Esophagus (tissue), 2 donors: ENCODE measurements at regions not wholly inside any gene's neighbourhood (a gene's known extent, or its start where the extent isn't known, plus 50 kb on each side); places are given as distances from the start of the nearest gene placed in this dataset.
"Not testable (repeated sequence)": the region's sequence is repeated elsewhere in the genome, so short reads cannot be mapped to it uniquely, and the experiment has no call there.

ENCODE experiments used
- H3K27ac ChIP-seq, 2 donors: one replicate each; pipeline ENCODE4 v1.5.1; 2013; ENCODE audit warnings: low read depth in 2 of 2, mild to moderate bottlenecking in 2 of 2, inconsistent platforms in 1 of 2, low read length in 1 of 2, moderate library complexity in 1 of 2
- H3K27me3 ChIP-seq, 2 donors: one replicate each; pipeline ENCODE4 v1.6.1; 2013; ENCODE audit warnings: low read length in 2 of 2, control low read depth in 1 of 2, mild to moderate bottlenecking in 1 of 2; ENCODE audit not compliant: insufficient read depth in 2 of 2, control insufficient read depth in 1 of 2
- H3K36me3 ChIP-seq, 2 donors: one replicate each; pipeline ENCODE4 v1.6.1; 2013; ENCODE audit warnings: low read length in 1 of 2; ENCODE audit not compliant: control insufficient read depth in 2 of 2, insufficient read depth in 2 of 2
- H3K4me1 ChIP-seq, 2 donors: one replicate each; pipeline ENCODE4 v1.6.1; 2013; ENCODE audit warnings: low read length in 1 of 2; ENCODE audit not compliant: control insufficient read depth in 2 of 2, insufficient read depth in 2 of 2
- H3K4me3 ChIP-seq, 2 donors: one replicate each; pipeline ENCODE4 v1.5.1; 2013; ENCODE audit warnings: low read length in 2 of 2, mild to moderate bottlenecking in 2 of 2, low read depth in 1 of 2, moderate library complexity in 1 of 2
- H3K9me3 ChIP-seq, 2 donors: one replicate each; pipeline ENCODE4 v1.6.1; 2013; ENCODE audit warnings: mild to moderate bottlenecking in 2 of 2, low read depth in 1 of 2, low read length in 1 of 2, moderate library complexity in 1 of 2; ENCODE audit not compliant: control insufficient read depth in 2 of 2, insufficient read depth in 1 of 2
- WGBS, 2 donors: extraction: QIAGEN DNeasy Blood & Tissue Kit; methylation state at CpG; one replicate each; pipeline ENCODE4 v1.1.7; 2013; 5-methylcytosine and 5-hydroxymethylcytosine counted together
- donor health status: healthy with polysubstance abuse.
- donor health status: Bipolar disorder and iron deficiency.

DNA sequence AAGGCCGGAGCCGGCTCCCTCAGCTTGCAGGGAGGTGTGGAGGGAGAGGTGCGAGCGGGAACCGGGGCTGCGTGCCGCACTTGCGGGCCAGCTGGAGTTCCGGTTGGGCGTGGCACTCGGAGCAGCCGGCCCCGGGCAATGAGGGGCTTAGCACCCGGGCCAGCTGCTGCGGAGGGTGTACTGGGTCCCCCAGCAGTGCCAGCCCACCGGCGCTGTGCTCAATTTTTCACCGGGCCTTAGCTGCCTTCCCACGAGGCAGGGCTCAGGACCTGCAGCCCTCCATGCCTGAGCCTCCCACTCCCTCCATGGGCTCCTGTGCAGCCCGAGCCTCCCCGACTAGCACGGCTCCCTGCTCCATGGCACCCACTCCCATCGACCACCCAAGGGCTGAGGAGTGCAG is 62.2 kb upstream of the ANKRD55 start:
- H3K9me3 ChIP-seq, H3K4me3 ChIP-seq, H3K4me1 ChIP-seq, H3K27me3 ChIP-seq, H3K36me3 ChIP-seq, H3K27ac ChIP-seq: not testable (repeated sequence)
- WGBS, 2 donors: 91 to 96% methylated on average over 21 to 23 of the region's 23 CpGs

DNA sequence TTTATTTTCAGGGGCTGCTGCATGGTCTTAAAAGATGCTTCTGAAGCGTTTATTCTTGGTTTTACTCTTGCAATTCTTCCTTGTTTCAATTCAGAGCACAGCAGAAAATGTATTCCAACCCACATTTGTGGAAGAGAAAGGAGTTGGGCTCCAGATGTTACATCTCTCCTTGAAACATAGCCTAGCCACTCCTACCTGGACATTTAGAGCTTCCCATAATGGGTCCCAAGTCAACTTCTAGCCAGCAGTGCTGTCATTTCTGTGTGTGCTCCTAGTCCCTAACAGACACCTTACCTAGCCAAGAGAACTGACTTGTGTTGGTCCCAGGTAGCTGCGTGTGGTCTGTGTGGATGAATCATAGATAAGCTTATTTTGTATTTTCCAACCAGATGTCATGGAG is 61.2 kb upstream of the ANKRD55 start:
- Histone ChIP-seq H3K4me1 (no peaks in the 10 kb centered on the region), H3K36me3 (no peaks in the 10 kb centered on the region), H3K4me3 (no peak overlapping the region), H3K27me3 (no peaks in the 10 kb centered on the region), H3K9me3 (no peaks in the 10 kb centered on the region), H3K27ac (no peak overlapping the region)
- WGBS, 2 donors: 90 to 91% methylated on average over 2 of the region's 2 CpGs

DNA sequence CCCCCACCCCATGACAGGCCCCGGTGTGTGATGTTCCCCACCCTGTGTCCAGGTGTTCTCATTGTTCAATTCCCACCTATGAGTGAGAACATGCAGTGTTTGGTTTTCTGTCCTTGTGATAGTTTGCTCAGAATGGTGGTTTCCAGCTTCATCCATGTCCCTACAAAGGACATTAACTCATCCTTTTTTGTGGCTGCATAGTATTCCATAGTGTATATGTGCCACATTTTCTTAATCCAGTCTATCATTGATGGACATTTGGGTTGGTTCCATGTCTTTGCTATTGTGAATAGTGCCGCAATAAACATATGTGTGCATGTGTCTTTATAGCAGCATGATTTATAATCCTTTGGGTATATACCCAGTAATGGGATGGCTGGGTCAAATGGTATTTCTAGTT is 59.7 kb upstream of the ANKRD55 start:
- H3K27ac ChIP-seq, H3K4me1 ChIP-seq, H3K4me3 ChIP-seq, H3K27me3 ChIP-seq, H3K9me3 ChIP-seq, H3K36me3 ChIP-seq: not testable (repeated sequence)
- 89 to 91% methylated on average over 2 of the region's 2 CpGs for WGBS, 2 donors

DNA sequence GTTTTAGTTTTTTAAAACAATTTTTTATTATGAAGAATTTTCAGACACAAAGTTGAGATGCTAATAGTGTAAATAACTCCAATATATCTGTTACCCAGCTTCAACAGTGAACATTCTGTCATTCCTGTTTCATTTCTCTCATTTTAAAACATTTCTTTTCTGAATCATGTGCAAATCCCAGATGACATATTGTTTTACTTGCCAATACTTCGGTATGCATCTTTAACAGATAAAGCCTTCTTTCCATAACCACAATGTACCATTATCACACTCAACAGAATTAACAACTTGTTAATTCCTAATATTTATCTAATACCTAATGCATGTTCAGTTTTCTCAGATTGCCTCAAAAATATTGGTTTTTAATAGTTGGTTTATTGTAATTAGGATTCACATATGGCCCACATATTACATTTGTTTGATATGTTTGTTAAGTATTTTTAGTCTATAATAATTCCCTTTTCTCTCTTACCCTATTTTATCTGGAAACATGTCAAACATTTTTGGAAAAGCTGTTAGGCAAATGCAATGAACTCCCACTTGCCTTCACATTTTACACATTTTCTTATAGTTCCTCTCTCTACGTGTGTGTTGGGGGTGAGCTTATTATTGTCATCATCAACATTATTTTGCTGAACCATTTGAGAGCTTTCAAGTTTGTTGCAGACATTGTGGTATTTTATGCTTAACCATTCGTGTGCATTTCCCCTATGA is 58.7 kb upstream of the ANKRD55 start:
- Histone ChIP-seq H3K4me3 (no peak overlapping the region), H3K27me3 (no peaks in the 10 kb centered on the region), H3K9me3 (no peaks in the 10 kb centered on the region), H3K4me1 (no peaks in the 10 kb centered on the region), H3K36me3 (no peaks in the 10 kb centered on the region), H3K27ac (no peak overlapping the region)
- 60 to 72% methylated on average over 3 of the region's 3 CpGs for WGBS, 2 donors

DNA sequence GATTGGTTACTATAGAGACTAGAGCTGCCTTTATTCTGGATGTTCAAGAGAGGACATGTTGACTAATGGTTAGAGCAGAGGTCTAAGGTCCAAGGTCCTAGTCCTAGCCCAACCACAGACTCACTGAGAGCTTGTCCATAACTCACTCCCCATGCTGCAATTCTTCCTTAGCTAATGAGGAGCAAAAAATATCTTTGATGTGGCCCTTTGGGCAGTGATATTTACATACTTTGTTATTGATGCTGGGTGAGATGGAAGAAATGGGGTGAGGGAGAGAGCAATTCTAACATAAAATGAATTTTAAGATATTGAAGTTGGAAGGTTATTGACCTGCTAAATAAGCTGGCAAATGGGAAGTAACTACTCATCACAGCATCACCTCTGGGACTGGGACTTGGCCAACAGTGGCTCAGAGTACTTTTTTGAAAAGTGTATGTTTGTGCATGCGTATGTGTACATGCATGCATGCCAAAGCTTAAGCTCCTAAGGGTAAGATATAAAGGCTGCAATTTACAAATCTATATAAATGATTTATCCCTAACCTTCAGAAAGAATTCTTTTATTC is 58.0 kb upstream of the ANKRD55 start:
- 55 to 64% methylated on average over 1 of the region's 1 CpG for WGBS, 2 donors
- Histone ChIP-seq H3K36me3 (no peaks in the 10 kb centered on the region), H3K4me3 (no peak overlapping the region), H3K27me3 (no peaks in the 10 kb centered on the region), H3K9me3 (no peaks in the 10 kb centered on the region), H3K27ac (no peak overlapping the region), H3K4me1 (no peaks in the 10 kb centered on the region)

DNA sequence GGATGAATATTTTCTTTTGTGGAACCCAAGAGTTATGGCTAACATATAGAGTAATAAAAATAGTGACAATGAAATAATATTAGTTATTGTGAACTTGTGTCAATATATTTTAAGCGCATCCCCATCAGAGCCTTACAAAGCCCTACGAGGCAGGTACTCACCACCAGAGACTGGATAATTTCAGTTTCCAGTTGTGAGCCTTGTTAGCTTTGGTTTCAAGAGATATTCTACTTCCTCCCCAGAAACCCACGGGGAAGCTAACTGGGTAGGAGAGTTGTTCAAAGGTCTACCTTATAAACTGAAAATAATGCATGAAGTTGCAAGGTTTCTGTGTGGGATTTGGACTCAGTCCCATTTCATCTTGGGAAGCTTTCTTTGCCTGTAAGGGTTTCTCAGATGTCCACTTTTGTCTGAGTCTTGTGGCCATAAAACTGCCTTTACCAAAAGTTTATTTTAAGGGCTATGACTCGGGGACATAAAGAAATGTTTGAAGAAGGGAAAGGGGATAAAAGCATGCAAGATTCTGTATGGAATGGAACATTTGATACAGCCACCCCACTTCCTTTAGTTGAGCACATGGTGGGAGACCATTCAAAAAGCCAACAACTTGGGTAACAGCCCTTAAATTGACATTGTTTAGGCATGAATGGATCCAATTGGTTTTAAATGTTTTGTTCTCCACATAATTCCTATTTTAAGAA is 57.4 kb upstream of the ANKRD55 start:
- H3K9me3 ChIP-seq: no peaks in the 10 kb centered on the region
- H3K36me3 ChIP-seq: no peaks in the 10 kb centered on the region
- H3K4me3 ChIP-seq: no peak overlapping the region
- WGBS, 2 donors: 81 to 83% methylated on average over 4 of the region's 4 CpGs
- H3K27me3 ChIP-seq: no peaks in the 10 kb centered on the region
- no peaks in the 10 kb centered on the region for H3K4me1 ChIP-seq
- H3K27ac ChIP-seq: no peak overlapping the region

DNA sequence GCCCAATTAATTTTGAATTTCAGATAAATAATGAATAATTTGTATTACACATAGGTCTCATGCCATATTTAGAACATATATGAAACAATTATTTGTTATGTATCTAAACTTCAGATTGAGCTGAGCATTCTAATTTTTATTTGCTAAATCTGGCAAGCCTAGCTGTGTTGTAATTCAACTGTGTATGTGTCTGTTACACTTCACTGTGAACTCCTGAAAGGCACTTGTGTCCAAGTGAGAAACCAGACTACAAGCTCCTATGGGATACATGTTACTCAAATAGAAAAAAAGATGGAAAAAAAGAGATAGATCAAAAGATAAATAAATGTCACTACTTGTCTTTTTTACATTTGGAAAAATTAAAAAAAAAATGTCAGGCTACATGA is 56.5 kb upstream of the ANKRD55 start:
- no peak overlapping the region for H3K27ac ChIP-seq
- no peak overlapping the region for H3K4me3 ChIP-seq
- H3K4me1 ChIP-seq: no peaks in the 10 kb centered on the region
- H3K36me3 ChIP-seq: no peaks in the 10 kb centered on the region
- no peaks in the 10 kb centered on the region for H3K9me3 ChIP-seq
- no peaks in the 10 kb centered on the region for H3K27me3 ChIP-seq

DNA sequence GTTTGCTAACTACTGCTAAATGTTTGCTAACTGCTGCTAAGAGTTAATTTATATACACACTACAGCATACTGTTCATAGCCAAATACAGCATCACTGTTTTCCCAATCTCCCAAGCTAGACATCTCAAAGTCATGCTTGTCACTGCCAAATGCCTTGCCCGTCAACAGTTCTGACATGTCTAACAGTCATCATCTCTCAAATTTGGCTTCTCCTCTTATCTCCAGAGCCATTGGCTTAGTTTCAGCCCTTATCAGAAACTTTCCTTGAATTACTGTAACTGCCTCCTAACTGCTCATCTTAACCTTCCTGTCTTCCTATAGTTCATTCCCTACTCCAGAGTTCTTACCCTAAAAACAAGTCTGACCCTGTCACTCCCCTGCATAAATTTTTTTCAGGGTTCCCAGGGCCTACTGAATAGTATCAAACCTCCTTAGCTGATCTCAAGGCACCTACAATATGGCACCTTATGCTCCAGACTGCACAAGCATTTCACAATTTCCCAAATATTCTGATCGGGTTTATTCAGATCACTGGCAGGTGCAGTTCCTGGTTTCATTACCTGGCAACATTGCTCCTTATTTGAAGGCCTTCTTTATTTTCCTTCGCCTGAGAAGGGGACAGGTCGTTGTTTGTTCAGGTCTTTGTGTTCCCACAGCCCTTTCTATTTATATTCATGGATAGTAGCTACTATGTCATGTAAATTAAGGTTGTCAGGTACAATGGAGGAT is 55.9 kb upstream of the ANKRD55 start:
- Histone ChIP-seq H3K27me3 (no peaks in the 10 kb centered on the region), H3K27ac (no peak overlapping the region), H3K9me3 (no peaks in the 10 kb centered on the region), H3K4me1 (no peaks in the 10 kb centered on the region), H3K4me3 (no peak overlapping the region), H3K36me3 (no peaks in the 10 kb centered on the region)
- WGBS, 2 donors: 79 to 83% methylated on average over 4 of the region's 4 CpGs

DNA sequence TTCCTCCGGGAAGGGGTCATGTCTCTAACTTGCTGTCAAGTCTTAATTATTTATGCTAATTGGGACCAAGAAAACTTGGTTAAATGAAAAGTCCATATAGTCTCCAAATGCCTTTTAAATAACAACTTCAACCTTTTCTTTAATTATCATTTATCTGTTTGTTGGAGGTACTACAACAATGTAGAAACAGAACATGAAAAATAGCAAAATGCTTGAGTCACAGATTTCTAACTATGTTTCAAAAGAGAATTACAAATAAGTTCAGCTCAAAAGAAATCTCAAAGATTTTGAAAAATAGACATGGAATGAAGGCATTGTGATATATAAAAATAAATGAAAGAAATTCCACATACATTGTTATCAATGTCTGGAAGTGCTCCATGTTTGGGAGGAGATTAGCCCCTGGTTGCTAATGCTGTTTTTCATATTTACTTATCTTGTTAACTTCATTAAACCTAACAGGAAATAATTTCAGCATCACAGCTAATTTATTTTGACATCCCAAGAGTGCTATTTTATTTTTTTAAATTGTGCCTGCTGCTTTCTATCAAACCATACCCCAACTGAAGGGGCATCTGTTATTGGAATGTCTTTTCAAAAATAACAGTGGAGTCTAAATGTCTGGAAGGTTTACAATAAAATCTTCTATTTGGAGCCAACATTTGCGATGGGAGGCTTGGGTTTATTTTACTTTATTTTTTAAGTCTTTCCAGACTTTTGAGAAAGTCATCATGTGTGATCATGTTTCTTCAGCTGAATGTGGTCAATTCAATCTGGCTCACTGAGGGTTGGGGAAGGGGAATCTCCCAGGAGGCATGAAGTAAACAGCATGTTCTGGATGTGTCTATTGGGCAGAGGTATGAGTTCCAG is 53.1 kb upstream of the ANKRD55 start:
- H3K4me1 ChIP-seq: peaks cover 0 to 2% of the 10 kb centered on the region in 2 donors
- H3K36me3 ChIP-seq: no peaks in the 10 kb centered on the region
- no peaks in the 10 kb centered on the region for H3K9me3 ChIP-seq
- H3K27ac ChIP-seq: no peak overlapping the region
- 56 to 71% methylated on average over 2 of the region's 2 CpGs for WGBS, 2 donors
- H3K4me3 ChIP-seq: no peak overlapping the region
- no peaks in the 10 kb centered on the region for H3K27me3 ChIP-seq
